H1 (cell line): ENCODE measurements at regions not wholly inside any gene's neighbourhood (a gene's known extent, or its start where the extent isn't known, plus 50 kb on each side); places are given as distances from the start of the nearest gene placed in this dataset.

Experiments used
- ATF2 ChIP-seq: IDR thresholded peaks from 2 replicates; pipeline ENCODE4 v1.6.1; 2012; ENCODE audit warnings: low read length, inconsistent platforms
- ATF3 ChIP-seq: IDR thresholded peaks from 2 replicates; pipeline ENCODE4 v1.6.1; 2011; ENCODE audit warnings: low read depth, mild to moderate bottlenecking, low read length; ENCODE audit not compliant: insufficient read depth
- CTCF ChIP-seq, 3 experiments: IDR thresholded peaks; 1 replicate in 2 of 3; 2 replicates in 1 of 3; pipeline versions ENCODE4 v1.5.1 to v1.6.1; 2011; ENCODE audit warnings: low read length in 3 of 3, mild to moderate bottlenecking in 3 of 3, inconsistent platforms in 2 of 3, low read depth in 1 of 3, moderate library complexity in 1 of 3; ENCODE audit not compliant: insufficient read depth in 1 of 3; ENCODE audit errors: control extremely low read depth in 1 of 3
- EP300 ChIP-seq, 2 experiments: IDR thresholded peaks; 1 replicate in 1 of 2; 2 replicates in 1 of 2; pipeline ENCODE4 v1.6.1; 2011 to 2012; ENCODE audit warnings: low read depth in 2 of 2, low read length in 2 of 2, mild to moderate bottlenecking in 2 of 2, borderline replicate concordance in 1 of 2, inconsistent platforms in 1 of 2, moderate library complexity in 1 of 2
- EZH2 ChIP-seq: fragments of 200-600 bp; sonication (generic); IDR thresholded peaks from 2 replicates; pipeline ENCODE4 v1.7.1; 2012; ENCODE audit warnings: low read depth, mild to moderate bottlenecking, moderate library complexity, low read length, inconsistent platforms; ENCODE audit not compliant: severe bottlenecking
- POLR2AphosphoS5 ChIP-seq: IDR thresholded peaks from 2 replicates; pipeline ENCODE4 v1.6.1; 2011; ENCODE audit warnings: low read depth, low read length
- RNF2 ChIP-seq: fragments of 200-900, 300-1000 bp; sonication (generic); IDR thresholded peaks from 2 replicates; pipeline ENCODE4 v1.7.1; 2016; ENCODE audit warnings: borderline replicate concordance, low read depth, mild to moderate bottlenecking, antibody characterized with exemption, low read length; ENCODE audit not compliant: poor library complexity, severe bottlenecking; ENCODE audit errors: missing control alignments
- SIN3A ChIP-seq, 2 experiments: IDR thresholded peaks in 1 of 2; conservative IDR thresholded peaks in 1 of 2; 2 replicates each; pipeline ENCODE4 v1.6.1; 2011 to 2012; ENCODE audit warnings: low read length in 2 of 2, improper control_type of control experiment in 1 of 2, low read depth in 1 of 2, mild to moderate bottlenecking in 1 of 2
- TAF1 ChIP-seq: IDR thresholded peaks from 2 replicates; pipeline ENCODE4 v1.6.1; 2011; ENCODE audit warnings: mild to moderate bottlenecking, low read depth, low read length

- TF ChIP-seq CTCF (IDR thresholded peaks at IDR 0.05; ENCODE audit: control extremely low read depth in 1 of 3, insufficient read depth in 1 of 3, low read depth in 1 of 3, low read length in 3 of 3) (no peak), SIN3A (conservative IDR thresholded peaks at IDR 0.05 in 1 of 2, IDR thresholded peaks at IDR 0.05 in 1 of 2; ENCODE audit: low read depth in 1 of 2, low read length in 2 of 2) (no peak), EZH2 (no peak), TAF1 (no peak), EP300 (IDR thresholded peaks at IDR 0.05; ENCODE audit: borderline replicate concordance in 1 of 2, low read depth in 2 of 2, low read length in 2 of 2) (no peak), POLR2AphosphoS5 (no peak), ATF3 (no peak), RNF2 (no peak), ATF2 (no peak)
Observed at GRCh38 chr14:101237252-101237616, 324.1 kb upstream of the DIO3 start.
